ENCODE measurements at regions not wholly inside any gene's neighbourhood (a gene's known extent, or its start where the extent isn't known, plus 50 kb on each side); places are given as distances from the start of the nearest gene placed in this dataset.
"Not testable (repeated sequence)": the region's sequence is repeated elsewhere in the genome, so short reads cannot be mapped to it uniquely, and the experiment has no call there.

DNA sequence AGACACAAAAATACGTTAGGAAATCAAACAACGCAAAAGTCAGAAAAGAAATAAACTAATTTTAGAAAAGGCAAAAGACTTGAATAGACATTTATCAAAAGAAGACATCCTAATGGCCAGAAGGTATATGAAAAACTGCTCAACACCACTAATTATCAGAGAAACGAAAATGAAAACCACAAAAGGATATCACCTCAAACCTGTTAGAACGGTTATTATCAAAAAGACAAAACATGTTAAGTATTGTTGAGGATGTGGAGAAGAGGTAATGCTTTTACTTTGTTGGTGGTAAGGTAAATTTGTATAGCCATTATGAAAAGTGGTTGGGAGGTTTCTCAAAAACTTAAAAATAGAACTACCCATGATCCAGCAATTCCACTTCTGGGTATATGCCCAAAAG is 230.0 kb upstream of the RGMB start:
- no peaks in the 10 kb centered on the region for H3K4me1 Mint-ChIP-seq
- DNase-seq (no peak), ATAC-seq (ENCODE audit: low read depth) (no peak)
- H3K9me3 Mint-ChIP-seq (ENCODE audit: insufficient read depth) = peaks cover 19% of the 10 kb centered on the region
- intact Hi-C loops (cut with micrococcal nuclease) = no loop called here
- no peak overlapping the region for H3K4me3 ChIP-seq (ENCODE audit: control extremely low read depth in 1 of 5, extremely low read depth in 1 of 5, insufficient read depth in 1 of 5, low read depth in 2 of 5, low read length in 4 of 5)
- ChIA-PET POLR2A (no interaction called here), CTCF (no interaction called here)
- H3K36me3 ChIP-seq (replicated peaks in 1 of 2; ENCODE audit: control extremely low read depth in 1 of 2, control insufficient read depth in 1 of 2, extremely low read depth in 1 of 2, insufficient read depth in 2 of 2, low read length in 1 of 2) = no peaks in the 10 kb centered on the region
- H3K9me3 ChIP-seq (ENCODE audit: control extremely low read depth in 1 of 3, control insufficient read depth in 2 of 3, insufficient read depth in 1 of 3, low read length in 2 of 3) = peaks cover 0 to 6% (median 0%) of the 10 kb centered on the region in 3 donors
- H3K27me3 Mint-ChIP-seq = no peaks in the 10 kb centered on the region
- H3K79me2 ChIP-seq (ENCODE audit: control insufficient read depth, insufficient read depth, low read length) = no peaks in the 10 kb centered on the region
- H3K27ac ChIP-seq (ENCODE audit: low read length in 2 of 2) = no peak overlapping the region
- no peaks in the 10 kb centered on the region for H3K4me1 ChIP-seq (ENCODE audit: control insufficient read depth in 2 of 2, insufficient read depth in 2 of 2, low read length in 2 of 2)
- no peak overlapping the region for H3K9ac ChIP-seq (ENCODE audit: low read length)
- H3K27ac Mint-ChIP-seq = no peak overlapping the region
- no peak overlapping the region for H3K4me2 ChIP-seq (replicated peaks; ENCODE audit: low read depth, low read length, poor library complexity, severe bottlenecking)
- no peaks in the 10 kb centered on the region for H3K27me3 ChIP-seq (replicated peaks in 1 of 4; ENCODE audit: control extremely low read depth in 1 of 4, control insufficient read depth in 3 of 4, insufficient read depth in 4 of 4, low read length in 3 of 4)
- H4K20me1 ChIP-seq (ENCODE audit: control insufficient read depth, insufficient read depth, low read length, poor library complexity, severe bottlenecking) = no peaks in the 10 kb centered on the region
- TF ChIP-seq, protein P1, sequence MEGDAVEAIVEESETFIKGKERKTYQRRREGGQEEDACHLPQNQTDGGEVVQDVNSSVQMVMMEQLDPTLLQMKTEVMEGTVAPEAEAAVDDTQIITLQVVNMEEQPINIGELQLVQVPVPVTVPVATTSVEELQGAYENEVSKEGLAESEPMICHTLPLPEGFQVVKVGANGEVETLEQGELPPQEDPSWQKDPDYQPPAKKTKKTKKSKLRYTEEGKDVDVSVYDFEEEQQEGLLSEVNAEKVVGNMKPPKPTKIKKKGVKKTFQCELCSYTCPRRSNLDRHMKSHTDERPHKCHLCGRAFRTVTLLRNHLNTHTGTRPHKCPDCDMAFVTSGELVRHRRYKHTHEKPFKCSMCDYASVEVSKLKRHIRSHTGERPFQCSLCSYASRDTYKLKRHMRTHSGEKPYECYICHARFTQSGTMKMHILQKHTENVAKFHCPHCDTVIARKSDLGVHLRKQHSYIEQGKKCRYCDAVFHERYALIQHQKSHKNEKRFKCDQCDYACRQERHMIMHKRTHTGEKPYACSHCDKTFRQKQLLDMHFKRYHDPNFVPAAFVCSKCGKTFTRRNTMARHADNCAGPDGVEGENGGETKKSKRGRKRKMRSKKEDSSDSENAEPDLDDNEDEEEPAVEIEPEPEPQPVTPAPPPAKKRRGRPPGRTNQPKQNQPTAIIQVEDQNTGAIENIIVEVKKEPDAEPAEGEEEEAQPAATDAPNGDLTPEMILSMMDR (IDR thresholded peaks at IDR 0.05) = no peak
- TF ChIP-seq EZH2 (IDR thresholded peaks at IDR 0.05; ENCODE audit: borderline replicate concordance, insufficient read depth, low read depth, low read length, poor library complexity, severe bottlenecking) = no peak
- H2AFZ ChIP-seq (ENCODE audit: insufficient read depth, low read depth, low read length, poor library complexity, severe bottlenecking) = no peak overlapping the region
- WGBS (ENCODE audit: insufficient coverage) = no CpG with 5 or more reads among the region's 4 CpGs
- no peak overlapping the region for H3K4me3 Mint-ChIP-seq

DNA sequence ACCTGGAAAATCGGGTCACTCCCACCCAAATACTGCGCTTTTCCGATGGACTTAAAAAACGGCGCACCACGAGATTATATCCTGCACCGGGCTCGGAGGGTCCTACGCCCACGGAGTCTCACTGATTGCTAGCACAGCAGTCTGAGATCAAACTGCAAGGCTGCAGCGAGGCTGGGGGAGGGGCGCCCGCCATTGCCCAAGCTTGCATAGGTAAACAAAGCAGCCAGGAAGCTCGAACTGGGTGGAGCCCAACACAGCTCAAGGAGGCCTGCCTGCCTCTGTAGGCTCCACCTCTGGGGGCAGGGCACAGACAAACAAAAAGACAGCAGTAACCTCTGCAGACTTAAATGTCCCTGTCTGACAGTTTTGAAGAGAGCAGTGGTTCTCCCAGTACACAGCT is 226.5 kb upstream of the RGMB start:
- H3K4me3 Mint-ChIP-seq; POLR2A ChIA-PET; H2AFZ ChIP-seq (ENCODE audit: insufficient read depth, low read depth, low read length, poor library complexity, severe bottlenecking); H3K79me2 ChIP-seq (ENCODE audit: control insufficient read depth, insufficient read depth, low read length); CTCF ChIA-PET; DNase-seq; intact Hi-C loops (cut with micrococcal nuclease); H4K20me1 ChIP-seq (ENCODE audit: control insufficient read depth, insufficient read depth, low read length, poor library complexity, severe bottlenecking); H3K4me1 Mint-ChIP-seq; H3K27me3 ChIP-seq (replicated peaks in 1 of 4; ENCODE audit: control extremely low read depth in 1 of 4, control insufficient read depth in 3 of 4, insufficient read depth in 4 of 4, low read length in 3 of 4); H3K9ac ChIP-seq (ENCODE audit: low read length); ATAC-seq (ENCODE audit: low read depth); H3K4me1 ChIP-seq (ENCODE audit: control insufficient read depth in 2 of 2, insufficient read depth in 2 of 2, low read length in 2 of 2); H3K27me3 Mint-ChIP-seq; H3K36me3 ChIP-seq (replicated peaks in 1 of 2; ENCODE audit: control extremely low read depth in 1 of 2, control insufficient read depth in 1 of 2, extremely low read depth in 1 of 2, insufficient read depth in 2 of 2, low read length in 1 of 2); H3K4me3 ChIP-seq (ENCODE audit: control extremely low read depth in 1 of 5, extremely low read depth in 1 of 5, insufficient read depth in 1 of 5, low read depth in 2 of 5, low read length in 4 of 5); H3K27ac Mint-ChIP-seq; H3K9me3 ChIP-seq (ENCODE audit: control extremely low read depth in 1 of 3, control insufficient read depth in 2 of 3, insufficient read depth in 1 of 3, low read length in 2 of 3); H3K4me2 ChIP-seq (replicated peaks; ENCODE audit: low read depth, low read length, poor library complexity, severe bottlenecking); H3K27ac ChIP-seq (ENCODE audit: low read length in 2 of 2); H3K9me3 Mint-ChIP-seq (ENCODE audit: insufficient read depth): not testable (repeated sequence)
- 76% methylated on average over 5 of the region's 14 CpGs for WGBS (ENCODE audit: insufficient coverage)
